GM18861 (cell line): ENCODE measurements at regions not wholly inside any gene's neighbourhood (a gene's known extent, or its start where the extent isn't known, plus 50 kb on each side); places are given as distances from the start of the nearest gene placed in this dataset.
"Not testable (repeated sequence)": the region's sequence is repeated elsewhere in the genome, so short reads cannot be mapped to it uniquely, and the experiment has no call there.

Experiments used
- ATAC-seq: cut with Tn5 transposase; IDR thresholded peaks from one replicate; pipeline ENCODE4 v1.9.1; 2021; ENCODE audit not compliant: unreplicated experiment

- ATAC-seq, result no peak
Observed at GRCh38 chr12:68387338-68387737, 55.2 kb upstream of the MDM1 start.

- ATAC-seq, result no peak
Observed at GRCh38 chr12:68389305-68389704, 57.1 kb upstream of the MDM1 start.

- ATAC-seq, result no peak
Observed at GRCh38 chr12:68391937-68392336, 59.8 kb upstream of the MDM1 start.

- no peak for ATAC-seq
Observed at GRCh38 chr12:68392376-68392775, 60.2 kb upstream of the MDM1 start.

GRCh38 chr12:68393417-68393816 is 61.3 kb upstream of the MDM1 start:
- no peak for ATAC-seq

- ATAC-seq, result no peak
Observed at GRCh38 chr12:68397566-68398158, 65.5 kb upstream of the MDM1 start.

- not testable (repeated sequence) for ATAC-seq
Observed at GRCh38 chr12:68398689-68399088, 66.5 kb upstream of the MDM1 start.

- ATAC-seq, result no peak
Observed at GRCh38 chr12:68400226-68400829, 68.2 kb upstream of the MDM1 start.

- ATAC-seq, result no peak
Observed at GRCh38 chr12:68402422-68402821, 70.3 kb upstream of the MDM1 start.

- ATAC-seq, result no peak
Observed at GRCh38 chr12:68403296-68403695, 71.1 kb upstream of the MDM1 start.

- no peak for ATAC-seq
Observed at GRCh38 chr12:68403711-68404110, 71.5 kb upstream of the MDM1 start.

- ATAC-seq, result no peak
Observed at GRCh38 chr12:68405343-68405781, 73.2 kb upstream of the MDM1 start.

GRCh38 chr12:68406134-68406576 is 74.0 kb upstream of the MDM1 start:
- ATAC-seq, result no peak

- ATAC-seq, result no peak
Observed at GRCh38 chr12:68406911-68407310, 74.7 kb upstream of the MDM1 start.

- no peak for ATAC-seq
Observed at GRCh38 chr12:68410018-68410660, 78.0 kb upstream of the MDM1 start.

- ATAC-seq, result no peak
Observed at GRCh38 chr12:68411371-68411770, 79.2 kb upstream of the MDM1 start.

GRCh38 chr12:68414988-68415387 is 82.8 kb upstream of the MDM1 start:
- no peak for ATAC-seq

GRCh38 chr12:68416350-68416749 is 84.2 kb upstream of the MDM1 start:
- no peak for ATAC-seq

- no peak for ATAC-seq
Observed at GRCh38 chr12:68416826-68417225, 84.7 kb upstream of the MDM1 start.

GRCh38 chr12:68418137-68418460 is 85.9 kb upstream of the MDM1 start:
- ATAC-seq, result no peak

GRCh38 chr12:68420225-68421010 is 88.3 kb upstream of the MDM1 start:
- ATAC-seq, result no peak

GRCh38 chr12:68422159-68422558 is 90.0 kb upstream of the MDM1 start:
- ATAC-seq, result no peak
